ENCODE measurements at regions not wholly inside any gene's neighbourhood (a gene's known extent, or its start where the extent isn't known, plus 50 kb on each side); places are given as distances from the start of the nearest gene placed in this dataset.
"Not testable (repeated sequence)": the region's sequence is repeated elsewhere in the genome, so short reads cannot be mapped to it uniquely, and the experiment has no call there.

DNA sequence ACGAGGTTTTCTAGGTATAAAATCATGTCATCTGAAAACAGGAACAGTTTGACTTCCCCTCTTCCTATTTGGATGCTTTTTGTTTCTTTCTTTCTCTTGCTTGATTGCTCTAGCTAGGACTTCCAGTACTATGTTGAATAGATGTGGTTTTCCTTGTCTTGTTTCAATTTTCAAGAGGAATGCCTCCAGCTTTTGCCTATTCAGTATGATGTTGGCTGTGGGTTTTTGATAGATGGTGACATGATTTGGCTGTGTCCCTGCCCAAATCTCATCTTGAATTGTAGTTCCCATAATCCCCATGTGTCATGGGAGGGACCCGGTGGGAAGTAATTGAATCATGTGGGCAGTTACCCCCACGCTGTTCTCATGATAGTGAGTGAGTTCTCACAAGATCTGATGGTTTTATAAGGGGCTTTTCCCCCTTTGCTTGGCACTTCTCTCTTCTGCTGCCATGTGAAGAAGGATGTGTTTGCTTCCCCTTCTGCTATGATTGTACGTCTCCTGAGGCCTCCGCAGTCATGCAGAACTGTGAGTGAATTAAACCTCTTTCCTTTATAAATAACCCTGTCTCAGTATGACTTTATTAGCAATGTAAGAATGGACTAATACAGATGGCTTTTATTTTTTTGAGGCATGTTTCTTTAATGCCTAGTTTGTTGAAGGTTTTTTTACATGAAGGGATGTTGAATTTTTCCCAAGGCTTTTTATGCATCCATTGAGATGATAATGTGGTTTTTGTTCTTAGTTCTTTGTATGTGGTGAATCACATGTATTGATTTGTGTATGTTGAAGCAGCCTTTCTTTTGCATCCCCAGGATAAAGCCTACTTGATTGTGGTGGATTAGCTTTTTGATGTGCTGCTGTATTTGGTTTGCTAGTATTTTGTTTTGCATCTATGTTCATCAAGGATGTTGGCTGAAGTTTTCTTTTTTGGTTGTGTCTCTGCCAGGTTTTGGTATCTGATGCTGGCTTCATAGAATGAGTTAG, 239.1 kb downstream of the THBS2 start:
- peak; percentile 17 for DNase-seq (ENCODE audit: low read depth, low spot score)

DNA sequence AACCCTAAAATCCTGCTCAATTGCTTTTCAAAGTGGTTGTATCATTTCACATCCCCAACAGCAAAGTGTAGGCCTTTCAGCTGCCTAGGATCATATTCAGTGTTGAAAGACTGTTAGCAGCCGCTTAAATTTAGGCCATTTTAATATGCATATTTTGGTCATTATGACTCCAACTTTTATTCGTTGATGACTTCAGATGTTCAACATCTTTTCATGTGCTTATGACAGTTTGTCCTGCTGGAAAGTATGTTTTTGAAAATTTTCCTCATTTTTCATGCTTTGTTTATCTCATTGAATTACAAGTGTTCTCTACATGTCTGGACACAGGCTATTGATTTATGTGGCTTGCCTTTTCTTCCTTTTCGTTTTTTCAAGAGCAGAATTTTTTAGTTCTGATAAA, 244.0 kb downstream of the THBS2 start:
- DNase-seq (ENCODE audit: low read depth, low spot score) = no peak

DNA sequence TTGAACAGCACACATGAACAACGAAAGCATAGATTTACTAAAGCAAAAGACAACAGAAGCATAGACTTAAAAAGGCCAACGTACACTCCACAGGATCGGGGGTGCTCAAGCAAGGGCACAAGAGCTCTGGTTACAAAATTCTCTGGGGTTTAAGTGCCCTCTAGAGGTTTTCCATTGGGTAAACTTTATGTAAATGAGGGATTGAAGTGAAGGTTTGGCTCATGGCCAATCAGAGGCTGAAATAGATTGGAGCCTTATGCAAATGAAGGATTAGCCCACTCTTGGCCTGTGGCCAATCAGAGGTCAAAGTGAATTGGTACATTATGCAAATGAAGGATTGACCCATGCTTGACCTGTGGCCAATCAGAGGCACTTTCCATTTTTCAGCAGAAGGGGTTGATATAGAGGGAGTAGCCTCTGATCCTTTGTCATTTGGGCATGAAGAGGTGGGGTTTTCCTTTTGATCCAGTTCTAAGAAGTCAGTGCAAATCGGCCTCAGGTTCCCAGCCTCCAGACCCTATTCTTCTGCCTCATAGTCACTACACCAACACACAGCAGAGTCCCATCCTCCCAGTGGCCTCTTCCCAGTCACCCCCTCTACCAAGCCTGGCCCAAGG, 244.9 kb downstream of the THBS2 start:
- DNase-seq (ENCODE audit: low read depth, low spot score) = peak; percentile 45

DNA sequence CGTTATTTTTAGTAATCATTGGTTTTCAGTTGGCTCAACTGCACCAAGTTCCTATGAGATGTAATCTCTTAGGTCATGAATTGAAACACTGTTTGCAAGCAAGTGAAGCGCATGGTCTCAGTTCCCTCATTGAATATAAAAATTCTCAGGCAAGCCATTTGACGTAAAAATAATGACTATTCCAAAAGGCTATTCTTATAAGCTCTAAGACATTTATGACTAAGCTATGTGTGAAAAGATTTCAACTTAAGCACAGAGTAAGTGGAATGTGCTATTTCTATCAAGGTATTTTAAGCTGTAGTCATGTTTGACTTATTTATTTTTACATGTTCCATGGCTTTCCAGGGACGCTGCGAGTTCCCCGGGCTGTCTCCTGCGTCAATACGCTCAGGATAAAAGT, 248.5 kb downstream of the THBS2 start:
- no peak for DNase-seq (ENCODE audit: low read depth, low spot score)

DNA sequence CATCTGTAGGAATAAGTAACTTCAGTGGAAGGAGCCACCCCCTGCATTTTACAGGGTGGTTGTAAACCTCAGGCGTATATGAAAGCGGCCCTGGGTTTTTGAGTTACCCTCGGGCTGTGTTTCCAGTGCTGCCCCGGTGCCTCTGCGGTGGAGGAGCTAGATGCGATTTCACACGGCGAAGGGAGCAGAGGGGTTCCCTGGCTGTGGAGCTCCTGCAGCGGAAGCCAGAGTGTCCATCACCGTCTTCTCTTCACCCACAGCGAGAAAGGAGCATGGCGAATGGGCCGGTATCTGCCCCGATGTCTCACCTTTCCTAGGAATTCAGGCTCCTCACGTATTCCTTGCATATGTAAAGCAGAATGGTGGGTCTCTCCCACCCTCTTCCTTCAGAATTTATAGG, 253.6 kb downstream of the THBS2 start:
- no peak for DNase-seq (ENCODE audit: low read depth, low spot score)

DNA sequence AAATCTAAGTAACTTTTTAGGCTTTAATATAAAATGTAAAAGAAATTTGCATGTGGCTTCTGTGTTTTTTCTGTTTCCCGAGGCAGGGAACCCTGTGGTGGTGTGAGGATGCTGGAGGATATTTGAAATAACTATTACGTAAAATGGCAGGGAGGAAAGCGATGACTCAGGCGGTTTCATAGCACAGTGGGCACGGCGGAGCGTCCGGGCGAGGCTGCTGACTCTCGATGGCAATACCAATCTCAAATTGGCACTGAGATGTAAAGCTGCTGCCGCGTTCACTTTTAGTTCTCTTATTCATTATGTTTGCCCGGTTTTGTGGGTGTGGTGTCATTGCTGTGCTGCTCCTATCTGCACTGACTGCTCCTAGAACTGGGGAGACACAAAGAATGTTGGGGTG, 254.3 kb downstream of the THBS2 start:
- no peak for DNase-seq (ENCODE audit: low read depth, low spot score)

DNA sequence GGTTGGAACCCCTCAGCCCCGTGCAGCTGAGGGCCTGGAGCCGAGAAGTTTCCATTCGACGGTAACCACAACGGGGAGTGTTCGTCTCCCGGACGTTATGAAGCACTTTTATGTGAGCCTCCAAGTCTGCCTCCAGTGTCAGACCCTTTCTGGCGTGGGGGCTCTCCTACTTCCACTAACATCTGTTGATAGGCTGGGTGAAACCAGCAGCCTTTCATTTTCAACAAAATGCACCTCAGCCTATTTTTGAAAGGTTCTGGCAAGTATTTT, 257.4 kb downstream of the THBS2 start:
- no peak for DNase-seq (ENCODE audit: low read depth, low spot score)

DNA sequence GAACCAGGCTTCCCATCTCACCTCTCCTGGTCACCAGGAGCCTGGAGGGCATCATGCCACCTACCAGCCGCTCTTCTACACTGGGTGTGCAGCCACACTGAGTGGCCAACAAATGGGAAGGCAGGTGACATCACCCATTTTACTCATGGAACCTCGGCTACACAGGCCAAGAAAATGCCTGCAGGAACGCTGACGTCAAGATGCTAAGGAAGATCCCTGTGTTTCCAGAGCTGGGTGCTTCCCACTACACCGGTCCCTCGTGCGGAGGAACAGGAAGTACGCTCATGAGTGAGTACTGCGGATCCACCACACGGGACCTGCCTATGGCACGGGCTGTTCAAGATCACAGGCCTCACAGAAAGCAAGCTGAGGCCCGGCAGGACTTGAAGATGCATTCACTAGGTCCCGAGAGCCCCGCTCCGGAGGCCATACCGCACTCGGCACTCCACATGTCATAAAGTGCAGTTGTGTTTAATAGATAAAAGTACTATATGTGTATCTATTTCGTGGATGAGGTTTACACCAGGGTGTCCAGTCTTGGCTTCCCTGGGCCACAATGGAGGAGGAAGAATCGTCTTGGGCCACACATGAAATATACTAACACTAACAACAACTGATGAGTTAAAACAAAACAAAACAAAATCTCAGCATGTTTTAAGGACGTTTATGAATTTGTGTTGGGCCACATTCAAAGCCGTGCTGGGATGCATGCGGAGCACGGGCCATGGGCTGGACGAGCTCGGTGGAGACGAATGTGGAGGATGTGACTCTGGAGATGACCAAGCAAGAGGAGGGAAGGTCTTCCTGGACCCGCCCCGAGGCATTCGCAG, 257.9 kb downstream of the THBS2 start:
- DNase-seq (ENCODE audit: low read depth, low spot score) = no peak

DNA sequence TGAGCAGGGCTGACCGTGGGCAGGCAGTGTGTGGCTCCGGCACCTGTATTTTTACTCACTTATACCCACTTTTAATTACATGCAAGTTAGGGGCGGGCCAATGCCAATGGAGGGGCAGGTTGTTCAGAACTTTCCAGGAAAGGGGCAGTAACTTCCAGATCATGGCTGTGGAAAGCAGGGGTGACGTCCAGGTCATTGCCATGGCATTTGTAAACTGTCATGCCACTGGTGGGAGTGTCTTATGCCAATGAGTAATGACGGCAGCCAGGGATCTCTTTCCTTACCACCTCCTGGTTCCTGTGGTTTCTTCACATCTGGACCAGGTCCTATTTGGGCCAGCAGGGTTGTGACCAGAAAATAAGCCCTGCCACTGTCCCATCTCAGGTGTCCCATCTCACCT, 258.7 kb downstream of the THBS2 start:
- DNase-seq (ENCODE audit: low read depth, low spot score) = peak; percentile 5

DNA sequence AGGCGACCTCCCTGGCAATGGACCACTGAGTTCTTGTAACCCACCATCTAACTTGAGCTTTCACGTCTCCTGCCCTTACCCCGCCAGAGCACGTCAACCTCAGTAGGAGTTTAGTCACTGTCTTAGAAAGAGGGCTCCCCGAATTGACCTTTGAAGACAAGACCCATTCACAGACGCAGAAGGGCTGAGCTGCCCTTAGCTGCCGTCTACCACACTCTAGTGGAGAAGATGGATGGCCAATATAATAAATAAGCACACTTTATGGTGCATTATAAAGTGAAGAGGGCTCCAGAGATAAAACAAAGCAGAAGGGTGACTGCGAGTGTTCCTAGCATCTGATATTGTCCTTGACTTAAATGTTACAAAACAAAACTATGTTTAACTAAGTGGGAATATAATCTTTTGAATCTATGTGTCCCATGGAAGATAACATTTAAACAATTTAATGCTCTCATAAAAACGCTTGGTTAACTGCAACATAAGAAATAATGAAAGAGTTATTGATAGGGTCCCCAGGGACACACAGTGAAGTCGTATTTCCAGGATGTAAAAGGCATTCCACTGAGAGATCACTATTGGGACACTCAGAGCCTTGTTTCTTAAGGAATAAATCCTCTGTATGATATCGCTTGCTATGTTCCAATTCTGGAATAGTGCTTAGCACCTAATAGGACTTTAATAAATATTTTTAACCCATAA, 261.1 kb downstream of the THBS2 start:
- no peak for DNase-seq (ENCODE audit: low read depth, low spot score)

DNA sequence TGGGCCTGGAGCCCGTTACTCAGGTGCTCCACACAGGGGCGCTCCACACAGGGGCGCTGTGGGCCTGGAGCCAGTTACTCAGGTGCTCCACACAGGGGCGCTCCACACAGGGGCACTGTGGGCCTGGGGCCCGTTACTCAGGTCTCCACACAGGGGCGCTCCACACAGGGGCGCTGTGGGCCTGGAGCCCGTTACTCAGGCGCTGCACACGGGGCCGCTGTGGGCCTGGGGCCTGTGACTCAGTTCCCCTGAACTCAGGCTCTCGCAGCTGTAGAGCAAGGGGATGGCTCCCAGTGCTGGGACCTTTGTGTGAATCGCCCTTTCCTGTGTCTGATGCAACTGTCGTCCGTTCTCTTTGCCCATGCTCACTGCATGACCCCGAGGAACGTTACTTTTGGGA, 262.0 kb downstream of the THBS2 start:
- DNase-seq (ENCODE audit: low read depth, low spot score) = not testable (repeated sequence)

DNA sequence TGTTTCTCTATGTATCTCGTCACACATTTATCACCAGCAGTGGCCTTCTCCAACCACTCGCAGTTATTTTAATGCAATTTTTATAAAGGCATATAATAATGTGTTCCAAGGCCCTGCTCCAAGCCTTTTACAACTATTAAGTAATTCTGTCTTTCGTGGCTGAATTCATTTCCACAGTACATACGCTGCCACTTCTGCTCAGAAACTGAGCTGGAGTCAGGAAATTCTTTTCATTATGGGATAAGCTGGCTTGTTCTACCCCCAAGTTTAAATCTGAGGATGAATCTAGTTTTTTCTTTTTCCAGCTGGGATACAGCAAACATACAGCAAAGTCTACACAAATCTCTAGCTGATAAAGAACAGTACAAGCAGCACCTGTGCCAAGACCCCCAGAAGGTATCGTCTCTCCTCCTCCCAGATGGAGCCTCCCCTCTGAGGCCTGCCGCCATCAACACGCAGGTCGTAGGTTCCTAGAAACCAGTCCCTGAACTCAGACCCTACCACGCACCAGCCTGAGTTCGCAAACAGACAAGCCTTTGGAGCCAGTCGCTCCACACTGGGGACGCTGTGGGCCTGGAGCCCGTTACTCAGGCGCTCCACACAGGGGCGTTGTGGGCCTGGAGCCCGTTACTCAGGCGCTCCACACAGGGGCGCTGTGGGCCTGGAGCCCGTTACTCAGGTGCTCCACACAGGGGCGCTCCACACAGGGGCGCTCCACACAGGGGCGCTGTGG, 263.5 kb downstream of the THBS2 start:
- DNase-seq (ENCODE audit: low read depth, low spot score) = no peak

DNA sequence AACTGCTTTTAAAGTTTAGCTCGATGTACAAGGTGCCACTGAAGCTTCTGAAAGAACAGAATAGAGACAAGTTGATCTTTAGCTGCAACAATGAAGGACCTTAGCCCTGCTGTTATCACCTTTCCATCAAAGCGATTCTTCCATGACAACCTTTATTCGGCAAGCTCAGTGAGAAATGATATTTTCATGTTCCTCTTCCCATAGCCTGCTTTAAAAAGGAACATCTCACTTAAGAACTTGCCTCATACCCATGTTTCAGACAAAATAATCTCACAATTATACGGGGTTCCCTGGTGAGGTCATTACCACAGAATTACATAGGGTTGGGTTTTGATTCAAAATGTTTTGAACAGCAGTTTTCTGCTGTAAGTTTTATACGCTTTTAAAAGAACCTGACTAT, 264.2 kb downstream of the THBS2 start:
- no peak for DNase-seq (ENCODE audit: low read depth, low spot score)

DNA sequence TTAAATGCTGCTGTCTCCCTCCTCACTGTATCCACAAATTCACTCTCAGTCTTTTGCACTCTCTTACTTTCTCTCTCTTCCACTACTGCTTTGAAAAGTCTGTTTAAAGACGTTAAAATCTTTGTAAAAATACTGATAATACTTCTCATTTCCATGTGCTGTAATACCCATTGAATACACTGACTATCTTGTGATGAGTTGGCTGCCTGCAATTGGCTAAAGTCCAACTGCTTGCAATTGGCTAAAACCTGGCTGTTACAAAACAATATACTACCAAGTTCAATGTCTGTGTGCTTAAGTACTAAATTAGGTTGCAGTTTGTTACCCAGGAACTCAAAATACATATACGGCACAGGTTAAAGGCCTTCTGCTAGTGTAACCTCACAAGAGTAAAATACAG, 264.8 kb downstream of the THBS2 start:
- peak; percentile 11 for DNase-seq (ENCODE audit: low read depth, low spot score)

DNA sequence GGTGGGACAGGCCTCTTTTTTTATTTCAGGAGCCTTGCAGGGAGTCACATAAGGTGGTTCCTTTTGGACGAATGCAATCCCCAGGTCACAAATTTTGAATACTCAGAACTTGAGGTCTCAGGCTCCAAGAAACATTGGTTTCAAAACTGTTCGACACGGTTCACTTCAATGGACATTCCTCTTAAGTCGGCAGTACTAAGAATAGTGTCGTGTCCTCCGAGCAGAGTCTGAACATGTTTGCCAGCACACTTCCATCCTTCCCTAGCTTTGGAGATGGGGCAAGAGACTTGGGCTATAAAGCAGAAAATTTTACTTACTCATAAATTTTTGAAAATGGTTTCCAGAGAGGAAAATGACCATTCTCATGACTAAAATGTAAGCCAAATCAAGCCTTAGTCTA, 265.4 kb downstream of the THBS2 start:
- no peak for DNase-seq (ENCODE audit: low read depth, low spot score)

DNA sequence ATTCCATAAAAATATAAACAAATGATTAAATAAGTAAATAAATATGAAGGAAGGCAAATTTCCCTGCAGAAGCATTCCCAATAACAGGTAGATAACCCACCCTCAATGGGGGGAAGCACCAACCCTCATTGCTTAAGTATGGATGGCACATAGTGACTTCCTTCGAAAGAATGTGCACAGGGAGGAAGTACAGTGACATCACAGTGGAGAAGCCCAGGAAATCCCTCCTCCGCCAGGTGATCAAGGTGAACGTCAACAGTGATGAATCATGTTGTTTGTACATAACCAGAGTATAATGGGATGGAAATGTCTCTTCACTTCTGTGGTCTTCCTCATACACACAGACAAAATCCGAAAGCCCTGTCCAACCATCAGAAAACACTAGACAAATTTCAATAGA, 267.9 kb downstream of the THBS2 start:
- DNase-seq (ENCODE audit: low read depth, low spot score) = no peak

DNA sequence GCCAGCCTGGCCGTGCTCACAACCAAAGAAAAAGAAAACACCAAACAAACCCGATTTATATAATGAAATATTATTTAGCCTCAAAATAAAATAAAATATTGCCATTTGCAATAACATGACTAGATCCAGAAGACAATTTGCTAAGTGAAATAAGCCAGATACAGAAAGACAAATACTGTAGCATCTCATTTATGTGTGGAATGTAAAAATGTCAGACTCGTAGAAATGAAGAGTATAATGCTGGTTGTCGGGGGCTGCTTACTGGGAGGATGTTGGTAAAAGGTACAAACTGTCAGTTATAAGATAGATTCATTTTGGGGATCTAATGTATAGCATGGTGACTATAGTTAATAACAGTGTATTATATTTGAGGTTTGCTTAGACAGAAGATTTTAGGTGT, 269.7 kb downstream of the THBS2 start:
- DNase-seq (ENCODE audit: low read depth, low spot score) = no peak

DNA sequence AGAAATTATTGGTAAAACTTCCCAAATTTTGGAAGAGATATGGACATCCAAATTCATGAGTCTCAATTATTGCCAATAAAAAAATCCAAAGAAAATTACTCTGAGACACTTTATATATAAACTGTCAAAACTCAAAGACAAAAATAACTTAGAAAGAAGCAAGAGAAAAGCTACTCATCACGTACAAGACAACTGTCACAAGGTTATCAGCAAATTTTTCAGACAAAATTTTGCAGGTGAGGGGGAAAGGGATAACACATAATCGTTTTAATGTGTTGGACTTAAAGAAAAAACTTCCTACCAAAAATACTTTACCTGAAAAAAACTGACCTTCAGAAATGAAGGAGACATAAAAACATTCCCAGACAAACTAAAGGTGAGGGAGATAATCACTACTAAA, 272.5 kb downstream of the THBS2 start:
- no peak for DNase-seq (ENCODE audit: low read depth, low spot score)

DNA sequence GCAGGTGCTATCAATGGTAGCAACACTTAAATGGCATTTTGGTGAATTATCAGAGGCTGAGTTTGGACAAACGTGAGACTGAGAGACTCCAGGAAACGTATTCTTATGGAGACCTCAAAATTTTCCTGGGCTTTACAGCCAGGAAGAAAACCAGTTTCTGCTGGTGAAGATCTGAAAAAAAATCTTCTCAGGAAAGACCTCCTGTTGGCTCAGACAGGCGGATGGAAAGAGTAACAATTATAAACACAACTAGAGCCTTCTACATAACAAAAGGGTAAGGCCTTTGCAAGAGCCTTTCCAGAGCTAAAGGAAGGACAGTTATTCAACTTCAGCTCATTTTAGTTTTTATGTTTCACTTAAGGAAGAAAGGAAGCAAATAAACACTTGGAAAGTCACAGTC, 274.4 kb downstream of the THBS2 start:
- DNase-seq (ENCODE audit: low read depth, low spot score) = no peak

DNA sequence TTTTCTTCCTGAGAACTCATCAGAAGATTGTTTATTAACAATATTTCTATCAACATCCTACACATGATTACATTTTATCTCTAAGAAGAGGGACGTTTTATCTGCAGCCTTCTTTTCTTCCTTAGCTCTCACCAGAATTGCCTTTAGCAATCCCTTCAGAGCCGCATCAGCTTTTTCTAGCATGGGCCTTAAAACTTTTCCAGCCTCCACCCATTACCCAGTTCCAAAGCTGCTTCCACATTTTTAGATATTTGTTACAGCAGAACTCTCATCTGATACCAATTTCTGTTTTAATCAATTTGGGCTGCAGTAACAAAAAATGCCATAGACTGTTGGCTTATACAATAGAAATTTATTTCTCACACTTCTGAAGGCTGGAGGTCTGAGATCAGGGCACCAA, 281.5 kb downstream of the THBS2 start:
- DNase-seq (ENCODE audit: low read depth, low spot score) = no peak

DNA sequence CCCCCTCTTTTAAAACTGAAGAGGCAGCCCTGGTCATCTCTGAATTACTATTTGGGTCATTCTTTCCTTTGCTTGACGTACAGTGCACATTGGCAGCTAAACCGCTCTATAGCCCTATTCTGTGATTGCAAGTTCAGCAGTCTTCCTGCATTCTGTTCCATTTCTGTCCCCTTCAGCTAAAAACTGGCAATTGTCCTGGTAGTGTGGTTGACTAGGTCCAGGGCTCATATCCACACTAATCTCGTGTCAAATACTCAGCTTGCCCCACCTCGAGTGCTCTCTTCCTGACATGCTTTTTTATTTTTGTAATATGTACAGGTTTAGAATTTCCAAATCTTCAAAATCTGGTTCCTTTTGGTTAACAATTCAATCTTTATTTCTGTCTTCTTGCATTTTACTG, 282.1 kb downstream of the THBS2 start:
- no peak for DNase-seq (ENCODE audit: low read depth, low spot score)

Data from astrocyte of the hippocampus (primary cell).